ENCODE measurements at regions not wholly inside any gene's neighbourhood (a gene's known extent, or its start where the extent isn't known, plus 50 kb on each side); places are given as distances from the start of the nearest gene placed in this dataset.

DNA sequence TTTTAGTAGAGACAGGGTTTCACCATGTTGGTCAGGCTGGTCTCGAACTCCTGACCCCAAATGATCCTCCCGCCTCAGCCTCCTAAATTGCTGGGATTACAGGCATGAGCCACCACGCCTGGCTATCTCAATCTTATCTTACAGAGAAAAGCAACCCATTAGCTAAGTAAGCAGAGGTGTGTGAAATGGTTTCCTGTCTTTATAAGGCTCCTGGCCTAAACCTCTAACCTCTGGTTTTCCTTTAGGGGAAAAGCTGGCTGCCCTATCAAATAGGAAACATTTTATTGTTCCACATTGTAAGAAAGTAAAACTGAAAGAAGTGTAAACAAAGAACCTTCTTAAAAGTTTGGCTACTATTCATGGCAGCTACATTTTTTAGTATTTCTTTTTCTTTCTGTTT, 78.3 kb upstream of the MORC3 start:
- POLR2A ChIA-PET, result no interaction called here
- no peaks in the 10 kb centered on the region for H3K9me3 ChIP-seq
- no peak overlapping the region for H3K4me3 ChIP-seq (ENCODE audit: low read depth in 2 of 2, low read length in 1 of 2)
- H3K79me2 ChIP-seq (ENCODE audit: insufficient read depth), result no peaks in the 10 kb centered on the region
- no peak overlapping the region for H2AFZ ChIP-seq (ENCODE audit: low read depth)
- TF ChIP-seq, protein P1, sequence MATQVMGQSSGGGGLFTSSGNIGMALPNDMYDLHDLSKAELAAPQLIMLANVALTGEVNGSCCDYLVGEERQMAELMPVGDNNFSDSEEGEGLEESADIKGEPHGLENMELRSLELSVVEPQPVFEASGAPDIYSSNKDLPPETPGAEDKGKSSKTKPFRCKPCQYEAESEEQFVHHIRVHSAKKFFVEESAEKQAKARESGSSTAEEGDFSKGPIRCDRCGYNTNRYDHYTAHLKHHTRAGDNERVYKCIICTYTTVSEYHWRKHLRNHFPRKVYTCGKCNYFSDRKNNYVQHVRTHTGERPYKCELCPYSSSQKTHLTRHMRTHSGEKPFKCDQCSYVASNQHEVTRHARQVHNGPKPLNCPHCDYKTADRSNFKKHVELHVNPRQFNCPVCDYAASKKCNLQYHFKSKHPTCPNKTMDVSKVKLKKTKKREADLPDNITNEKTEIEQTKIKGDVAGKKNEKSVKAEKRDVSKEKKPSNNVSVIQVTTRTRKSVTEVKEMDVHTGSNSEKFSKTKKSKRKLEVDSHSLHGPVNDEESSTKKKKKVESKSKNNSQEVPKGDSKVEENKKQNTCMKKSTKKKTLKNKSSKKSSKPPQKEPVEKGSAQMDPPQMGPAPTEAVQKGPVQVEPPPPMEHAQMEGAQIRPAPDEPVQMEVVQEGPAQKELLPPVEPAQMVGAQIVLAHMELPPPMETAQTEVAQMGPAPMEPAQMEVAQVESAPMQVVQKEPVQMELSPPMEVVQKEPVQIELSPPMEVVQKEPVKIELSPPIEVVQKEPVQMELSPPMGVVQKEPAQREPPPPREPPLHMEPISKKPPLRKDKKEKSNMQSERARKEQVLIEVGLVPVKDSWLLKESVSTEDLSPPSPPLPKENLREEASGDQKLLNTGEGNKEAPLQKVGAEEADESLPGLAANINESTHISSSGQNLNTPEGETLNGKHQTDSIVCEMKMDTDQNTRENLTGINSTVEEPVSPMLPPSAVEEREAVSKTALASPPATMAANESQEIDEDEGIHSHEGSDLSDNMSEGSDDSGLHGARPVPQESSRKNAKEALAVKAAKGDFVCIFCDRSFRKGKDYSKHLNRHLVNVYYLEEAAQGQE (IDR thresholded peaks at IDR 0.05; ENCODE audit: low read depth, low read length), result no peak
- no peak for TF ChIP-seq RAD21 (IDR thresholded peaks at IDR 0.05; ENCODE audit: low read length)
- TF ChIP-seq TCF12 (IDR thresholded peaks at IDR 0.05), result no peak
- no peak for TF ChIP-seq MAX (IDR thresholded peaks at IDR 0.05; ENCODE audit: low read depth)
- TF ChIP-seq SIN3A (IDR thresholded peaks at IDR 0.05; ENCODE audit: borderline replicate concordance, low read depth, low read length), result no peak
- TF ChIP-seq POLR2AphosphoS5 (IDR thresholded peaks at IDR 0.05; ENCODE audit: low read depth, low read length), result no peak
- TF ChIP-seq GATA2 (CRISPR knock-in tag; IDR thresholded peaks at IDR 0.05), result no peak
- TF ChIP-seq FOXM1 (IDR thresholded peaks at IDR 0.05; ENCODE audit: low read depth), result no peak
- no peak for TF ChIP-seq JUND (IDR thresholded peaks at IDR 0.05)
- no peak for TF ChIP-seq EZH2phosphoT487 (IDR thresholded peaks at IDR 0.05; ENCODE audit: borderline replicate concordance, low read depth)
- no peak for TF ChIP-seq ELF1 (IDR thresholded peaks at IDR 0.05)
- no peak for TF ChIP-seq USF2 (IDR thresholded peaks at IDR 0.05; ENCODE audit: borderline replicate concordance, low read depth, low read length)
- TF ChIP-seq SMC3 (IDR thresholded peaks at IDR 0.05; ENCODE audit: low read depth, low read length), result no peak
- TF ChIP-seq, protein P2, sequence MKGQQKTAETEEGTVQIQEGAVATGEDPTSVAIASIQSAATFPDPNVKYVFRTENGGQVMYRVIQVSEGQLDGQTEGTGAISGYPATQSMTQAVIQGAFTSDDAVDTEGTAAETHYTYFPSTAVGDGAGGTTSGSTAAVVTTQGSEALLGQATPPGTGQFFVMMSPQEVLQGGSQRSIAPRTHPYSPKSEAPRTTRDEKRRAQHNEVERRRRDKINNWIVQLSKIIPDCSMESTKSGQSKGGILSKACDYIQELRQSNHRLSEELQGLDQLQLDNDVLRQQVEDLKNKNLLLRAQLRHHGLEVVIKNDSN (IDR thresholded peaks at IDR 0.05; ENCODE audit: borderline replicate concordance, low read depth), result no peak
- no peak for TF ChIP-seq TEAD4 (IDR thresholded peaks at IDR 0.05; ENCODE audit: borderline replicate concordance, insufficient read depth)
- TF ChIP-seq MEF2A (IDR thresholded peaks at IDR 0.05; ENCODE audit: borderline replicate concordance, low read depth), result no peak
- TF ChIP-seq FOXJ3 (CRISPR knock-in tag; IDR thresholded peaks at IDR 0.05), result no peak
- TF ChIP-seq, protein P3, sequence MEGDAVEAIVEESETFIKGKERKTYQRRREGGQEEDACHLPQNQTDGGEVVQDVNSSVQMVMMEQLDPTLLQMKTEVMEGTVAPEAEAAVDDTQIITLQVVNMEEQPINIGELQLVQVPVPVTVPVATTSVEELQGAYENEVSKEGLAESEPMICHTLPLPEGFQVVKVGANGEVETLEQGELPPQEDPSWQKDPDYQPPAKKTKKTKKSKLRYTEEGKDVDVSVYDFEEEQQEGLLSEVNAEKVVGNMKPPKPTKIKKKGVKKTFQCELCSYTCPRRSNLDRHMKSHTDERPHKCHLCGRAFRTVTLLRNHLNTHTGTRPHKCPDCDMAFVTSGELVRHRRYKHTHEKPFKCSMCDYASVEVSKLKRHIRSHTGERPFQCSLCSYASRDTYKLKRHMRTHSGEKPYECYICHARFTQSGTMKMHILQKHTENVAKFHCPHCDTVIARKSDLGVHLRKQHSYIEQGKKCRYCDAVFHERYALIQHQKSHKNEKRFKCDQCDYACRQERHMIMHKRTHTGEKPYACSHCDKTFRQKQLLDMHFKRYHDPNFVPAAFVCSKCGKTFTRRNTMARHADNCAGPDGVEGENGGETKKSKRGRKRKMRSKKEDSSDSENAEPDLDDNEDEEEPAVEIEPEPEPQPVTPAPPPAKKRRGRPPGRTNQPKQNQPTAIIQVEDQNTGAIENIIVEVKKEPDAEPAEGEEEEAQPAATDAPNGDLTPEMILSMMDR (IDR thresholded peaks at IDR 0.05), result no peak
- TF ChIP-seq YY1 (IDR thresholded peaks at IDR 0.05; ENCODE audit: low read depth), result no peak
- no peaks in the 10 kb centered on the region for H3K4me1 ChIP-seq (ENCODE audit: control insufficient read depth in 1 of 2, insufficient read depth in 2 of 2, low read depth in 1 of 2, low read length in 1 of 2)
- 93% methylated on average over 3 of the region's 3 CpGs for WGBS (ENCODE audit: low lambda C conversion rate)
- H3K27me3 ChIP-seq (ENCODE audit: insufficient read depth), result no peaks in the 10 kb centered on the region
- H4K20me1 ChIP-seq (ENCODE audit: insufficient read depth), result no peaks in the 10 kb centered on the region
- H3K9ac ChIP-seq, result no peak overlapping the region
- no peak overlapping the region for H3K4me2 ChIP-seq
- no peaks in the 10 kb centered on the region for H3K9me2 ChIP-seq
- no peaks in the 10 kb centered on the region for H3F3A ChIP-seq (replicated peaks; ENCODE audit: insufficient read depth)
- H3K27ac ChIP-seq (ENCODE audit: low read depth in 2 of 2, low read length in 1 of 2), result no peak overlapping the region
- no peak for DNase-seq
- CTCF ChIA-PET, result interaction anchor here (1.7 kb wide), 1 partner anchor 18 kb away, joined by 8 read pairs; no protein-coding TSS in a partner anchor
- H3K36me3 ChIP-seq (replicated peaks in 1 of 2; ENCODE audit: control insufficient read depth in 1 of 2, insufficient read depth in 2 of 2, low read length in 1 of 2), result peaks cover 0 to 10% of the 10 kb centered on the region in 2 experiments

Data from SK-N-SH (cell line).